Epidermal melanocyte (primary cell): ENCODE measurements at regions not wholly inside any gene's neighbourhood (a gene's known extent, or its start where the extent isn't known, plus 50 kb on each side); places are given as distances from the start of the nearest gene placed in this dataset.
"Not testable (repeated sequence)": the region's sequence is repeated elsewhere in the genome, so short reads cannot be mapped to it uniquely, and the experiment has no call there.

ENCODE experiments used
- DNase-seq: peaks from one replicate; pipeline ENCODE4 v3.0.0; 2011; ENCODE audit warnings: low spot score; ENCODE audit not compliant: insufficient read length

DNA sequence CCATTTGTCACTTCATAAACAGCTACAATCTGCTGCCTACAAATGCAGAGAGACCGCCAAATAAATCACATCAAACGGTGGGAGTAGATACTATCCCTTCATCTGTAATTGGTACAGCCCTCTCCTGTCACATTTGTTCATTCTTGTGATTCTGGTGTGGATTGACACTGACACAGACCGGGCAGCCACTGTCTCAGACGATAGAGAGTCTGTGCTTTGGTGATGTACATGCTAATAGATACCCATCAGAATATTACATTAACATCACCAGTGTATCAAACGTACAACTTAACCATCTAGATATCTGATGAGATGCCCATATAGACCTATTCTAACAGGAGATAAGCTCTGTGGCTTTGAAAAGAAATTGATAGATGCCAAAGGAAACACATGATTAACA is 419.7 kb upstream of the ZEB2 start:
- DNase-seq = no peak

- no peak for DNase-seq
These were observed 418.2 kb upstream of the ZEB2 start for GRCh38 chr2:144937910-144938709.

- no peak for DNase-seq
These were observed 417.1 kb upstream of the ZEB2 start for GRCh38 chr2:144937066-144937465.

DNA sequence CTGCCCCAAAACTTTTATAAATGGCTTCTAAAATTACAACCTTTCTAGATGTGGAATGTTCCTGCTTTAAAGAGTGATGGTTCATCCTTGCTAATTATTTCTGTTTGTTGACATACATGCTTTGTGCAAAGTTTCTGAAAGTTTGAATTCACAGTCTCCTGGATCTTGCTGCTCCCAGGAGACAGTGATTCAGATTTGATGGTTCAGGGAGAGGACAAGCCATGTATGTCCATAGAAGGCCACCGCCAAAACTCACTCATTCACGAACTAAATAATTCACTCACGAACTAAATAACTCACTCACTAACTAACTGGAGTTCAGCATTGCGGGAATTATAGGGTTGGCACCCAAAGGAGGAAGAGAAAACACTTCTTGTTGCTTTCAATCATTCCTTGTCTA is 416.5 kb upstream of the ZEB2 start:
- no peak for DNase-seq

DNA sequence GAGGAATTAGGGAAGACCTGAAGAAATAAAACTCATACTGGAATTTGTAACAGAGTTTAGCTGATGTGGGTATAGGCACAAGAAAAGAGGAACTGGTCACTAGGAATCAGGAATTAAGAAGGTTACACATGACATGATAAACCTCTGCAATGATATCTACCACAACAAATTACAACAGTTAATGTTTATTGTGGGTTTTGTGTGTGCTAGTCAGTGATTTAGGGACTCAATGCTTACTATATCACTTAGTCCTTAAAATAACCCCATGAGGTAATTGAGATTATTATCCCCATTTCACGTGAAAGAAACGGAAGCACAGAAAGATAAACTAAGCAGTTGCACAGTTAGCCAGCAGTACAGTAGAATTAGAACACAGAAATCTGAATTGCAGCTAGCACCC is 415.8 kb upstream of the ZEB2 start:
- DNase-seq = no peak

DNA sequence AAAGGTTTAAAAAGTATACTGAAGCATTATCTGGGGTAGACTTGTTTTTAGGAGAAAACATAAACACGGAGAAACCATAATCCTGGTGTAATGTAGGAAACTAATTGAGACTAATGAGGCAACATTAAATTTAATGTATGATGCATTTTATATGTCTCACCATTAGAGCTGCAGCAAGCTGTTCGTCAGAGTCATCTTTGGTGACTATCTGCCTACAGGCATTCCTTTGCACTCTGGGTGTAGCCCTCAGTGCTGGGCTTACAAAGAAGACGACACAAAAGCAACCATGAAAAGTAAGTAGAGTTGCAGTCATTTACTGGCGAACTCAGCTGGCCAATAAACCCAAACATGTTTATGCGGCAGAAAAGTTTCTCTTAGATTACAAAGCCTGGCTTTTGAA is 415.3 kb upstream of the ZEB2 start:
- DNase-seq = no peak

DNA sequence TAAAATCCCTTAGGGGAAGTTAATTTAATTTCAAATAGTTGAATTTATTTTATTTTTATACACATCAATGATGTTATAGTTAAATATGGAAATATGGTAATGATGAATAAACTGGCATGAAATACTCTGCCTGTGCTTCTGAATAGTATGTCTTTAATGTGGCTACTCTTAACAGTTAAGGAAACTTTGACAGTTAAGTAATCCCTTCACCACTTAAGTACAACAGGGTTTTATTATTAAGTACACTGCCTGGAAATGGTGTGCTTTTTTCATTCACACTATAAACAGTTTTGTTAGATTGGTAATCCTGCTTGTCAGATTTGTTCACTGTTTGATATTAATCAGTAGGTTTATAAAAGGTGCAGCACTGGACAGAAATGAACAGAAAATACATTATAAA is 412.0 kb upstream of the ZEB2 start:
- no peak for DNase-seq

GRCh38 chr2:144931480-144931879 is 411.6 kb upstream of the ZEB2 start:
- DNase-seq = no peak

DNA sequence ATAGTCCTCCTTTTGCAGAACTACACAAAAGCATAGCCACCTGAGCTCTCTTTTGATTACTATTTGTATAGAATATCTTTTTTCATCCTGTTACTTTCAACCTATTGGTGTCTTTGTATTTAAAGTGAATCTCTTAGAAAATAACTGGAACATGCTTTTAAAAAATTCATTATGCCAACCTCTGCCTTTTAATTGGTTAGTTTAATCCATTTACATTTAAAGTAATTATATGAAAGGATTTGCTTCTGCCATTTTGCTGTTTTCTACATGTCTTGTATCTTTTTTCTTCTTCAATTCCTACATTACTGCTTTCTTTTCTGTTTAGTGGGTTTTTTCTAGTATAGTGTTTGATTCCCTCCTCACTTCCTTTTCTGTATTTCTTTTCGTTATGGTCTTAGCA is 407.5 kb upstream of the ZEB2 start:
- DNase-seq = no peak

DNA sequence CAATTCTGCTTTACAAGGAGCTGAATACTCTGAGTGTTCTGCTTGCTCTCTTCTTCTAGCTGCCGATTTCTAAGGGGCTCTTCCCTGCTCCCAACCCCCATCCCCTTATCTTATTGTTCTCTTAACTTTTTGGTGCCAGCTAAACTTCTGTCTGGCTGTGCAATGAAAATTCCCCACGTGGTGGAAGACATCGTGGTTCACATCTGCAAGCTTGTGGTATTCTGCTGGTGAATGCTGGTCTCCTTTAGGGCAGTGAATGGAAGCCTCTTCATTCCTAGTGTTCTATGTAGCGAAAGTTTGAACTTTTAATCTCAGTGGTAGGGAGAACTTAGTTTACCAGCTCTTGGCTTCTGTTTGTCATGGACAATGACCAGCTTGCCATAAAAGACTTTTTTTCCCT is 406.0 kb upstream of the ZEB2 start:
- DNase-seq = no peak

DNA sequence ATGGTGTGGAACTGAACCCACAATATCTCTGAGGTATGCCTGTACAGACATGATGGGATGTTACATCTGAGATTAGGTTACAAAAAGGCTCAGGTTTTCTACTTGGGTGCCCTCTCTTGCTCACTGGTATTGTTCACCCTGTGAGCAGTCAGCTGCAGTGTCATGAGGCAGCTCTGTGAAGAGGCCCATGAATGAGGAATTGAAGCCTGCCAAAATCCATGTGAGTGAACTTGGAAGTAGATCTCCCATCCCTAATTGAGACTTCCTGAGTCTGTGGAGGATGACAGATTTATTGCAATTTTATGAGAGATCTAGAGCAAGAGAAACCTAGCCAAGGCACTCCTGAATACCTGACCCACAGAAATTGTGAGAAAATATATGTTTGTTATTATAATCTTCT is 404.9 kb upstream of the ZEB2 start:
- DNase-seq = no peak

DNA sequence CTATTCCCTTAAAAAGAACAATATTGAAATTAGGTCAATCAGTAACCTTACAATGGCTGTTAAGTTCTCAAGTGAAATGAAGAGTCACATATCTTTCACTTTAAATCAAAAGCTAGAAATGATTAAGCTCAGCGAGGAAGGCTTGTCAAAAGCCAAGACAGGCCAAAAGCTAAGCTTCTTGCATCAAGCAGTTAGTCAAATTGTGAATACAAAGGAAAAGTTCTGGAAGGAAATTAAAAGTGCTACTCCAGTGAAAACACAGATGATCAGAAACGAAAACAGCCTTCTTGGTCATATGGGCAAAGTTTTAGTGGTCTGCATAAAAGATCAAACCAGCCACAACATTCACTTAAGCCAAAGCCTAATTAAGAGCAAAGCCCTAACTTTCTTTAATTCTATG is 402.6 kb upstream of the ZEB2 start:
- DNase-seq = no peak

GRCh38 chr2:144920755-144921530 is 401.0 kb upstream of the ZEB2 start:
- no peak for DNase-seq

DNA sequence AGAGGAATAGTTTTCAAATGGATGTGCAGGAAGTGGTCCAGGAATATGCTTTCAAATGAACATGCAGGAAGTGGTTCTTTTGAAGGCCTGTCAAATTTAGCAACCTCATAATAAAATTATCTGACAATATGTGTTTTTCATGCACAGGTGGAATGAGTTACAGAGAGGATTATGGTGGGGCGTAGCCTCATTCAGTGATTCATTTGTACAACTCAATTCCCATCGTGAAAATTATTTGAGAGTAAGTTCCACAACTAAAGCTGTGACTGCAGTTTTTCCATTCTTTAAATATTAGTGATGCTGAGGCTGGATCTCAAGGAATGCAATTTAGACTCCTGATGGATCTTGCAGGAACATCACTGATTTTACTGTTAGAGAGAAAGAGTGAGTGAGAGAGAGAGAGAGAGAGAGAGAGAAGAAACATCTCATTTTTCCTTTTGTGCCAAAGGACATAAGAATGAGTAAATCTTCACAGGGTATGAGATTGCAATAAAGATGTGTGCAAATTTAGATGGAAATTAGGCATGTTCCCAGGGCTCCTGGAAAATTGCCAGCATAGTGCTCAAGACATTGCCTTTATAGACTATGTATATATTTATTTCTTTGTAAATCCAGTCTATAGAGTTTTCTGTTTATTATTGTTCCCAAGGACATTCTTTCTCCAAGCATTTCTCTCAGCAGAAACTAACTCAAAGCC is 394.9 kb upstream of the ZEB2 start:
- no peak for DNase-seq

GRCh38 chr2:144914113-144914512 is 394.2 kb upstream of the ZEB2 start:
- no peak for DNase-seq

DNA sequence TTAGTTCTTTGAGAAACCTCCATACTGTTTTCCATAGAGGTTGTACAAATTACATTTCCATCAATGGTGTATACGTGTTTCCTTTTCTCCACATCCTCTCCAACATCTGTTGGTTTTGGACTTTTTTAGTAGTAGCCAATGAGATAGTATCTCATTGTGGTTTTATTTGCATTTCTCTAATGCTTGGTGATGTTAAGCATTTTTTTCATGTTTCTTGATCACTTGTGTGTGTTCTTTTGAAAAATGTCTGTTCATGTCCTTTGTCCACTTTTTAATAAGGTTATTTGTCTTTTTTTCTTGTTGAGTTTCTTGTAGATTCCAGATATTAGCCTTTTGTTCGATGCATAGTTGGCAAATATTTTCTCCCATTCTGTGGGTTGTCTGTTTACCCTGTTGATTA is 392.3 kb upstream of the ZEB2 start:
- DNase-seq = no peak

DNA sequence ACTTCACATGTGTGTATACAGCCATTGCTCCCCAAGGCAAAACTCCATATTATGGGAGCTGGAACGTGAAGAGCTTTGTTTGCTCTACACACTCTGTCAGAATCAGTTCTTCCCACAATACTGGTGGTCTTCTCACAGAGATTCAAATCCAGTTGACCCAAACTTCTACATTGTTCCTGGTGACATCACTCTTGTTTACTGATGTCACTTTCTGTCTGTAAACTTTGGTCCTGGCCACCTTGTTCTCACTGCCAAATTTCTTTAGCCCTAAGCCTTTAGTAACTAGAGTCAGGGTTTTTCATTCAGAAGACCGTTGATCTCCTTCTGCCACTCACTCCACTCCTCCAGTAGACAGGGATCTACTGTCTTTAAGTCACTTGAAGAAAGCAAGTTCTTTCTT is 386.0 kb upstream of the ZEB2 start:
- no peak for DNase-seq

- DNase-seq = no peak
These were observed 384.7 kb upstream of the ZEB2 start for GRCh38 chr2:144904612-144905011.

GRCh38 chr2:144903045-144903444 is 383.1 kb upstream of the ZEB2 start:
- not testable (repeated sequence) for DNase-seq

GRCh38 chr2:144901386-144901785 is 381.5 kb upstream of the ZEB2 start:
- not testable (repeated sequence) for DNase-seq

DNA sequence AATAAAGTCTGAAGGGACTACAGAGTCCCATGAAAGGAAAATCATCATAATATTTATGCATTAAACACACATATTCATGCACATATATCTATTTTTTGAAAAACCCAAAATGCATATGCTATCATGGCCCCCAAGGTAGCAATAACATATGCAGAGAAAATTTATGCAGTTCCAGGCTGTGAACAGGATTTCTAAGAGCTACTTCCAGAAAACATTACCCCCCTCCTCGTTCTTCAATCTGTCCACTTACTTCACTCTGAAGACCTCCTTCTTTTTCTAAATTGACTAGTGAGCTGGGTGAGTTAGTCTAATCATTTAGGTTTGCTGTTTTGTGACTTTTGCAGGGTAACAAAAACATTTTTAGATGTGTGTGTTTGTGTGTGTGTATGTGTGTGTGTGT is 376.4 kb upstream of the ZEB2 start:
- DNase-seq = no peak
